Uterus (tissue), 2 donors: ENCODE measurements at regions not wholly inside any gene's neighbourhood (a gene's known extent, or its start where the extent isn't known, plus 50 kb on each side); places are given as distances from the start of the nearest gene placed in this dataset.

Experiments used
- POLR2A ChIP-seq, 2 donors: fragments of 450-650 bp; IDR thresholded peaks; one replicate each; pipeline ENCODE4 v1.6.1; 2016; ENCODE audit warnings: antibody characterized with exemption in 2 of 2, mild to moderate bottlenecking in 1 of 2, moderate library complexity in 1 of 2
- TF ChIP-seq, protein P1 (sequence below), 4 experiments: fragments of 200-600 bp in 2 of 4; fragments of 450-650 bp in 2 of 4; sonication (generic) in 2 of 4; IDR thresholded peaks; one replicate each; pipeline ENCODE4 v1.5.1; 2016 to 2019; ENCODE audit warnings: antibody characterized with exemption in 4 of 4, mild to moderate bottlenecking in 2 of 4, moderate library complexity in 1 of 4

GRCh38 chr3:124203292-124203691 lies 211.4 kb upstream of the ROPN1 start:
- TF ChIP-seq, protein P1, sequence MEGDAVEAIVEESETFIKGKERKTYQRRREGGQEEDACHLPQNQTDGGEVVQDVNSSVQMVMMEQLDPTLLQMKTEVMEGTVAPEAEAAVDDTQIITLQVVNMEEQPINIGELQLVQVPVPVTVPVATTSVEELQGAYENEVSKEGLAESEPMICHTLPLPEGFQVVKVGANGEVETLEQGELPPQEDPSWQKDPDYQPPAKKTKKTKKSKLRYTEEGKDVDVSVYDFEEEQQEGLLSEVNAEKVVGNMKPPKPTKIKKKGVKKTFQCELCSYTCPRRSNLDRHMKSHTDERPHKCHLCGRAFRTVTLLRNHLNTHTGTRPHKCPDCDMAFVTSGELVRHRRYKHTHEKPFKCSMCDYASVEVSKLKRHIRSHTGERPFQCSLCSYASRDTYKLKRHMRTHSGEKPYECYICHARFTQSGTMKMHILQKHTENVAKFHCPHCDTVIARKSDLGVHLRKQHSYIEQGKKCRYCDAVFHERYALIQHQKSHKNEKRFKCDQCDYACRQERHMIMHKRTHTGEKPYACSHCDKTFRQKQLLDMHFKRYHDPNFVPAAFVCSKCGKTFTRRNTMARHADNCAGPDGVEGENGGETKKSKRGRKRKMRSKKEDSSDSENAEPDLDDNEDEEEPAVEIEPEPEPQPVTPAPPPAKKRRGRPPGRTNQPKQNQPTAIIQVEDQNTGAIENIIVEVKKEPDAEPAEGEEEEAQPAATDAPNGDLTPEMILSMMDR (IDR thresholded peaks at IDR 0.05), result no peak
- no peak for TF ChIP-seq POLR2A (IDR thresholded peaks at IDR 0.05)
